K562 (cell line): ENCODE measurements at regions not wholly inside any gene's neighbourhood (a gene's known extent, or its start where the extent isn't known, plus 50 kb on each side); places are given as distances from the start of the nearest gene placed in this dataset.

Source experiments
- BACH1 ChIP-seq: fragments of 200-800 bp; sonication (Bioruptor generic); IDR thresholded peaks from 2 replicates; pipeline ENCODE4 v1.6.1; 2016; ENCODE audit warnings: missing genetic modification characterization, missing compliant biosample characterization
- CEBPG ChIP-seq, 3 experiments: fragments of 200-800 bp in 1 of 3; sonication (Bioruptor generic) in 1 of 3; sonication (generic) in 1 of 3; formaldehyde crosslinking in 1 of 3; IDR thresholded peaks in 2 of 3; conservative IDR thresholded peaks in 1 of 3; 2 replicates each; pipeline versions ENCODE4 v1.6.1 to v1.8.0; 2016 to 2022; ENCODE audit warnings: missing compliant biosample characterization in 2 of 3, missing genetic modification characterization in 2 of 3, mild to moderate bottlenecking in 1 of 3, missing genetic modification reagents in 1 of 3
- CTBP1 ChIP-seq: fragments of 450-650 bp; IDR thresholded peaks from 2 replicates; pipeline ENCODE4 v1.6.1; 2016; ENCODE audit warnings: borderline replicate concordance
- EWSR1 ChIP-seq: fragments of 450-650 bp; IDR thresholded peaks from 2 replicates; pipeline ENCODE4 v1.6.1; 2018; ENCODE audit warnings: borderline replicate concordance, mild to moderate bottlenecking, low read depth, moderate library complexity; ENCODE audit not compliant: partially characterized antibody
- GTF2F1 ChIP-seq: IDR thresholded peaks from 2 replicates; pipeline ENCODE4 v1.6.1; 2011; ENCODE audit warnings: low read depth, low read length, improper control_type of control experiment
- HDAC8 ChIP-seq: fragments of 450-650 bp; IDR thresholded peaks from 2 replicates; pipeline ENCODE4 v1.6.1; 2016; ENCODE audit warnings: mild to moderate bottlenecking, missing genetic modification characterization, moderate library complexity, missing compliant biosample characterization
- MYBL2 ChIP-seq, 2 experiments: fragments of 450-650 bp in 1 of 2; sonication (generic) in 1 of 2; formaldehyde crosslinking in 1 of 2; IDR thresholded peaks; 2 replicates each; pipeline versions ENCODE4 v1.6.1 to v1.8.1; 2017 to 2022; ENCODE audit warnings: borderline replicate concordance in 1 of 2, inconsistent platforms in 1 of 2, low read depth in 1 of 2, mild to moderate bottlenecking in 1 of 2, missing genetic modification reagents in 1 of 2, moderate library complexity in 1 of 2
- NR2F6 ChIP-seq: fragments of 450-650 bp; formaldehyde crosslinking; IDR thresholded peaks from 2 replicates; pipeline ENCODE4 v1.4.0; 2020; ENCODE audit warnings: mild to moderate bottlenecking
- PPARD ChIP-seq: fragments of 250-450 bp; sonication (Bioruptor Pico); IDR thresholded peaks from 2 replicates; pipeline ENCODE4 v1.8.0; 2022; ENCODE audit warnings: inconsistent platforms, mild to moderate bottlenecking, moderate library complexity
- PTTG1 ChIP-seq: fragments of 450-650 bp; IDR thresholded peaks from 2 replicates; pipeline ENCODE4 v1.6.1; 2016; ENCODE audit warnings: low read depth, mild to moderate bottlenecking, missing genetic modification characterization, missing compliant biosample characterization
- RAD21 ChIP-seq, 2 experiments: fragments of 250-450 bp in 1 of 2; fragments of 450-650 bp in 1 of 2; sonication (Bioruptor Pico) in 1 of 2; formaldehyde crosslinking in 1 of 2; IDR thresholded peaks in 1 of 2; conservative IDR thresholded peaks in 1 of 2; 2 replicates each; pipeline versions ENCODE4 v1.4.0 to v1.8.0; 2020 to 2022; ENCODE audit warnings: mild to moderate bottlenecking in 2 of 2, moderate library complexity in 1 of 2
- RB1 ChIP-seq: fragments of 450-650 bp; IDR thresholded peaks from 2 replicates; pipeline ENCODE4 v1.6.1; 2017; ENCODE audit warnings: low read depth, mild to moderate bottlenecking
- RBM17 ChIP-seq: fragments of 200-400 bp; formaldehyde crosslinking; IDR thresholded peaks from 2 replicates; pipeline ENCODE4 v1.6.1; 2017; ENCODE audit warnings: low read depth, mild to moderate bottlenecking, low read length, borderline replicate concordance
- SOX6 ChIP-seq: fragments of 450-650 bp; IDR thresholded peaks from 2 replicates; pipeline ENCODE4 v1.6.1; 2014; ENCODE audit warnings: mild to moderate bottlenecking
- SRF ChIP-seq, 2 experiments: fragments of 250-450, 450-650 bp in 1 of 2; sonication (Bioruptor Pico) in 1 of 2; sonication (generic) in 1 of 2; formaldehyde crosslinking; IDR thresholded peaks; 2 replicates each; pipeline versions ENCODE4 v1.5.0 to v1.5.1; 2020 to 2022; ENCODE audit warnings: mild to moderate bottlenecking in 1 of 2, missing genetic modification reagents in 1 of 2
- TOE1 ChIP-seq, 2 experiments: fragments of 450-650 bp in 1 of 2; sonication (generic) in 1 of 2; formaldehyde crosslinking in 1 of 2; IDR thresholded peaks; 2 replicates each; pipeline versions ENCODE4 v1.7.1 to v1.8.0; 2016 to 2022; ENCODE audit warnings: borderline replicate concordance in 2 of 2, mild to moderate bottlenecking in 2 of 2, antibody characterized with exemption in 1 of 2, inconsistent platforms in 1 of 2, low read depth in 1 of 2, missing genetic modification reagents in 1 of 2, moderate library complexity in 1 of 2
- ZFP36 ChIP-seq: fragments of 150-350 bp; IDR thresholded peaks from 2 replicates; pipeline ENCODE4 v1.6.1; 2018; ENCODE audit warnings: low read length, low read depth; ENCODE audit not compliant: partially characterized antibody
- ZNF184 ChIP-seq: sonication (generic); formaldehyde crosslinking; IDR thresholded peaks from 2 replicates; pipeline ENCODE4 v1.5.0; 2020; ENCODE audit warnings: missing genetic modification reagents
- ZNF212 ChIP-seq: fragments of 450-650 bp; formaldehyde crosslinking; IDR thresholded peaks from 2 replicates; pipeline ENCODE4 v1.4.0; 2020; ENCODE audit warnings: mild to moderate bottlenecking
- ZNF311 ChIP-seq: fragments of 250-450 bp; sonication (Bioruptor Pico); IDR thresholded peaks from 2 replicates; pipeline ENCODE4 v1.4.0; 2020; ENCODE audit warnings: mild to moderate bottlenecking, moderate library complexity
- ZNF324 ChIP-seq: fragments of 250-450 bp; sonication (Bioruptor Pico); IDR thresholded peaks from 2 replicates; pipeline ENCODE4 v1.4.0; 2020; ENCODE audit warnings: mild to moderate bottlenecking
- ZNF79 ChIP-seq: fragments of 250-450 bp; sonication (Bioruptor Pico); IDR thresholded peaks from 2 replicates; pipeline ENCODE4 v1.4.0; 2020; ENCODE audit warnings: low read depth, mild to moderate bottlenecking, moderate library complexity
- ZSCAN29 ChIP-seq: fragments of 450-650 bp; IDR thresholded peaks from 2 replicates; pipeline ENCODE4 v1.6.1; 2017
- TF ChIP-seq, protein P1 (sequence below), 2 experiments: fragments of 450-650 bp in 1 of 2; sonication (generic) in 1 of 2; formaldehyde crosslinking in 1 of 2; IDR thresholded peaks in 1 of 2; conservative IDR thresholded peaks in 1 of 2; 2 replicates each; pipeline versions ENCODE4 v1.6.1 to v1.8.1; 2016 to 2023; ENCODE audit warnings: mild to moderate bottlenecking in 2 of 2, moderate library complexity in 2 of 2, inconsistent platforms in 1 of 2, missing genetic modification reagents in 1 of 2
- TF ChIP-seq, protein P2 (sequence below): fragments of 200-400 bp; formaldehyde crosslinking; IDR thresholded peaks from 2 replicates; pipeline ENCODE4 v1.6.1; 2017; ENCODE audit warnings: mild to moderate bottlenecking, low read depth, low read length, moderate library complexity

- TF ChIP-seq RB1 = no peak
- TF ChIP-seq, protein P1, sequence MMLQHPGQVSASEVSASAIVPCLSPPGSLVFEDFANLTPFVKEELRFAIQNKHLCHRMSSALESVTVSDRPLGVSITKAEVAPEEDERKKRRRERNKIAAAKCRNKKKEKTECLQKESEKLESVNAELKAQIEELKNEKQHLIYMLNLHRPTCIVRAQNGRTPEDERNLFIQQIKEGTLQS (IDR thresholded peaks at IDR 0.05) = peak; percentile 74; the same call in 1 of the 2 replicates
- TF ChIP-seq, protein P1 (CRISPR knock-in tag; conservative IDR thresholded peaks at IDR 0.05) = no peak
- no peak for TF ChIP-seq GTF2F1
- no peak for TF ChIP-seq PTTG1
- TF ChIP-seq ZSCAN29 = no peak
- no peak for TF ChIP-seq TOE1 (IDR thresholded peaks at IDR 0.05; ENCODE audit: borderline replicate concordance)
- no peak for TF ChIP-seq TOE1 (CRISPR knock-in tag; IDR thresholded peaks at IDR 0.05; ENCODE audit: borderline replicate concordance, low read depth)
- TF ChIP-seq HDAC8 = no peak
- no peak for TF ChIP-seq RBM17
- TF ChIP-seq RAD21 (CRISPR knock-in tag; conservative IDR thresholded peaks at IDR 0.05 in 1 of 2, IDR thresholded peaks at IDR 0.05 in 1 of 2) = peak in 1 of 2 experiments; percentile 8; a peak in 1 of 4 replicates
- TF ChIP-seq SOX6 = peak; percentile 91
- TF ChIP-seq ZNF79 (CRISPR knock-in tag) = no peak
- TF ChIP-seq BACH1 (tag) = 0 out of 2 replicates have a peak, but pooled peaks have one; percentile 51
- TF ChIP-seq EWSR1 = no peak
- TF ChIP-seq, protein P2, sequence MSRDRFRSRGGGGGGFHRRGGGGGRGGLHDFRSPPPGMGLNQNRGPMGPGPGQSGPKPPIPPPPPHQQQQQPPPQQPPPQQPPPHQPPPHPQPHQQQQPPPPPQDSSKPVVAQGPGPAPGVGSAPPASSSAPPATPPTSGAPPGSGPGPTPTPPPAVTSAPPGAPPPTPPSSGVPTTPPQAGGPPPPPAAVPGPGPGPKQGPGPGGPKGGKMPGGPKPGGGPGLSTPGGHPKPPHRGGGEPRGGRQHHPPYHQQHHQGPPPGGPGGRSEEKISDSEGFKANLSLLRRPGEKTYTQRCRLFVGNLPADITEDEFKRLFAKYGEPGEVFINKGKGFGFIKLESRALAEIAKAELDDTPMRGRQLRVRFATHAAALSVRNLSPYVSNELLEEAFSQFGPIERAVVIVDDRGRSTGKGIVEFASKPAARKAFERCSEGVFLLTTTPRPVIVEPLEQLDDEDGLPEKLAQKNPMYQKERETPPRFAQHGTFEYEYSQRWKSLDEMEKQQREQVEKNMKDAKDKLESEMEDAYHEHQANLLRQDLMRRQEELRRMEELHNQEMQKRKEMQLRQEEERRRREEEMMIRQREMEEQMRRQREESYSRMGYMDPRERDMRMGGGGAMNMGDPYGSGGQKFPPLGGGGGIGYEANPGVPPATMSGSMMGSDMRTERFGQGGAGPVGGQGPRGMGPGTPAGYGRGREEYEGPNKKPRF = no peak
- no peak for TF ChIP-seq ZNF212 (CRISPR knock-in tag)
- TF ChIP-seq CEBPG (CRISPR knock-in tag; IDR thresholded peaks at IDR 0.05) = no peak
- no peak for TF ChIP-seq CEBPG (tag; conservative IDR thresholded peaks at IDR 0.05 in 1 of 2, IDR thresholded peaks at IDR 0.05 in 1 of 2)
- TF ChIP-seq ZNF311 (CRISPR knock-in tag) = no peak
- no peak for TF ChIP-seq PPARD
- TF ChIP-seq ZFP36 = no peak
- no peak for TF ChIP-seq ZNF184 (CRISPR knock-in tag)
- TF ChIP-seq NR2F6 (CRISPR knock-in tag) = no peak
- no peak for TF ChIP-seq SRF (CRISPR knock-in tag; IDR thresholded peaks at IDR 0.05)
- no peak for TF ChIP-seq MYBL2 (IDR thresholded peaks at IDR 0.05; ENCODE audit: low read depth)
- TF ChIP-seq MYBL2 (CRISPR knock-in tag; IDR thresholded peaks at IDR 0.05; ENCODE audit: borderline replicate concordance) = no peak
- no peak for TF ChIP-seq ZNF324 (CRISPR knock-in tag)
- TF ChIP-seq CTBP1 = peak; percentile 75
Observed at GRCh38 chr2:16614314-16614860, 51.2 kb downstream of the CYRIA start (continued).
